ENCODE measurements at regions not wholly inside any gene's neighbourhood (a gene's known extent, or its start where the extent isn't known, plus 50 kb on each side); places are given as distances from the start of the nearest gene placed in this dataset.
"Not testable (repeated sequence)": the region's sequence is repeated elsewhere in the genome, so short reads cannot be mapped to it uniquely, and the experiment has no call there.

- FAIRE-seq: no peak
- intact Hi-C loops (cut with micrococcal nuclease): no loop called here
Observed at GRCh38 chr3:22735373-22735772, 467.8 kb upstream of the UBE2E2 start.

DNA sequence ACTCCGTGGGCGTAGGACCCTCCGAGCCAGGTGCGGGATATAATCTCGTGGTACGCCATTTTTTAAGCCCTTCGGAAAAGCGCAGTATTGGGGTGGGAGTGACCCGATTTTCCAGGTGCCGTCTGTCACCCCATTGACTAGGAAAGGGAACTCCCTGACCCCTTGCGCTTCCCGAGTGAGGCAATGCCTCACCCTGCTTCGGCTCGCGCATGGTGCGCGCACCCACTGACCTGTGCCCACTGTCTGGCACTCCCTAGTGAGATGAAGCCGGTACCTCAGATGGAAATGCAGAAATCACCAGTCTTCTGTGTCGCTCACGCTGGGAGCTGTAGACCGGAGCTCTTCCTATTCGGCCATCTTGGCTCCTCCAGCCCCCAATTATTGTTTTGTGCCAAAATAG, 459.7 kb upstream of the UBE2E2 start:
- FAIRE-seq; H3K9me1 ChIP-seq (ENCODE audit: control insufficient read depth, insufficient read depth, low read length); CTCF ChIA-PET (ENCODE audit: low intra/inter-chr PET ratio); intact Hi-C loops (cut with micrococcal nuclease); H3K79me2 ChIP-seq (ENCODE audit: control insufficient read depth, insufficient read depth, low read length); H3K4me2 ChIP-seq (ENCODE audit: insufficient read depth, low read length); H3K9me3 ChIP-seq (replicated peaks; ENCODE audit: control insufficient read depth, insufficient read depth, low read depth, low read length); H3K36me3 ChIP-seq (ENCODE audit: control insufficient read depth, insufficient read depth, low read length); H3K9ac ChIP-seq (ENCODE audit: insufficient read depth in 1 of 2, low read depth in 2 of 2, low read length in 2 of 2); H3K4me3 ChIP-seq; H3K27me3 ChIP-seq (ENCODE audit: control insufficient read depth in 2 of 2, insufficient read depth in 2 of 2, low read length in 2 of 2); H4K20me1 ChIP-seq (replicated peaks; ENCODE audit: control insufficient read depth, insufficient read depth, low read length); H3K27ac ChIP-seq (ENCODE audit: extremely low read depth, low read depth, low read length); ATAC-seq; in situ Hi-C loops (cut with MboI); POLR2A ChIA-PET; DNase-seq (ENCODE audit: extremely low read depth in 1 of 4, low spot score in 3 of 4); BruUV-seq (replicated peaks); H3K4me1 ChIP-seq (replicated peaks in 1 of 2; ENCODE audit: control insufficient read depth in 2 of 2, insufficient read depth in 2 of 2, low read length in 2 of 2); H2AFZ ChIP-seq (ENCODE audit: low read depth, low read length): not testable (repeated sequence)
- WGBS (ENCODE audit: insufficient coverage, low coverage, missing lambda C conversion rate): 7% methylated on average over 14 of the region's 22 CpGs

More at GRCh38 chr3:22735373-22735772, 467.8 kb upstream of the UBE2E2 start:
- Histone ChIP-seq H3K9ac (ENCODE audit: insufficient read depth in 1 of 2, low read depth in 2 of 2, low read length in 2 of 2) (no peak overlapping the region), H3K27ac (ENCODE audit: extremely low read depth, low read depth, low read length) (no peak overlapping the region), H2AFZ (ENCODE audit: low read depth, low read length) (no peak overlapping the region), H3K4me3 (no peak overlapping the region), H3K4me1 (replicated peaks in 1 of 2; ENCODE audit: control insufficient read depth in 2 of 2, insufficient read depth in 2 of 2, low read length in 2 of 2) (no peaks in the 10 kb centered on the region), H3K4me2 (ENCODE audit: insufficient read depth, low read length) (no peak overlapping the region), H4K20me1 (replicated peaks; ENCODE audit: control insufficient read depth, insufficient read depth, low read length) (no peaks in the 10 kb centered on the region), H3K79me2 (ENCODE audit: control insufficient read depth, insufficient read depth, low read length) (no peaks in the 10 kb centered on the region), H3K27me3 (ENCODE audit: control insufficient read depth in 2 of 2, insufficient read depth in 2 of 2, low read length in 2 of 2) (no peaks in the 10 kb centered on the region), H3K9me3 (replicated peaks; ENCODE audit: control insufficient read depth, insufficient read depth, low read depth, low read length) (no peaks in the 10 kb centered on the region; the same call in 1 of the 2 replicates), H3K9me1 (ENCODE audit: control insufficient read depth, insufficient read depth, low read length) (no peaks in the 10 kb centered on the region), H3K36me3 (ENCODE audit: control insufficient read depth, insufficient read depth, low read length) (no peaks in the 10 kb centered on the region)
- in situ Hi-C loops (cut with MboI): no loop called here
- ChIA-PET CTCF (ENCODE audit: low intra/inter-chr PET ratio) (no interaction called here), POLR2A (no interaction called here)
- no peak for TF ChIP-seq GTF2E2 (tag; IDR thresholded peaks at IDR 0.05)
- TF ChIP-seq NFYB (IDR thresholded peaks at IDR 0.05; ENCODE audit: extremely low read depth, insufficient read length): no peak
- TF ChIP-seq MEIS2 (IDR thresholded peaks at IDR 0.05; ENCODE audit: partially characterized antibody): no peak
- no peak for TF ChIP-seq CBX8 (IDR thresholded peaks at IDR 0.05; ENCODE audit: borderline replicate concordance, extremely low read depth, low read depth, low read length, poor library complexity, severe bottlenecking)
- TF ChIP-seq POLR2B (IDR thresholded peaks at IDR 0.05; ENCODE audit: low read depth, partially characterized antibody): no peak
- TF ChIP-seq E4F1 (CRISPR knock-in tag; IDR thresholded peaks at IDR 0.05; ENCODE audit: borderline replicate concordance): no peak
- TF ChIP-seq, protein P1, sequence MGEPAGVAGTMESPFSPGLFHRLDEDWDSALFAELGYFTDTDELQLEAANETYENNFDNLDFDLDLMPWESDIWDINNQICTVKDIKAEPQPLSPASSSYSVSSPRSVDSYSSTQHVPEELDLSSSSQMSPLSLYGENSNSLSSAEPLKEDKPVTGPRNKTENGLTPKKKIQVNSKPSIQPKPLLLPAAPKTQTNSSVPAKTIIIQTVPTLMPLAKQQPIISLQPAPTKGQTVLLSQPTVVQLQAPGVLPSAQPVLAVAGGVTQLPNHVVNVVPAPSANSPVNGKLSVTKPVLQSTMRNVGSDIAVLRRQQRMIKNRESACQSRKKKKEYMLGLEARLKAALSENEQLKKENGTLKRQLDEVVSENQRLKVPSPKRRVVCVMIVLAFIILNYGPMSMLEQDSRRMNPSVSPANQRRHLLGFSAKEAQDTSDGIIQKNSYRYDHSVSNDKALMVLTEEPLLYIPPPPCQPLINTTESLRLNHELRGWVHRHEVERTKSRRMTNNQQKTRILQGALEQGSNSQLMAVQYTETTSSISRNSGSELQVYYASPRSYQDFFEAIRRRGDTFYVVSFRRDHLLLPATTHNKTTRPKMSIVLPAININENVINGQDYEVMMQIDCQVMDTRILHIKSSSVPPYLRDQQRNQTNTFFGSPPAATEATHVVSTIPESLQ (CRISPR knock-in tag; IDR thresholded peaks at IDR 0.05): no peak
- ATAC-seq (no peak), DNase-seq (ENCODE audit: extremely low read depth in 1 of 4, low spot score in 3 of 4) (no peak)
- BruUV-seq (replicated peaks): no TSS peak
